GM19351 (cell line): ENCODE measurements at regions not wholly inside any gene's neighbourhood (a gene's known extent, or its start where the extent isn't known, plus 50 kb on each side); places are given as distances from the start of the nearest gene placed in this dataset.
"Not testable (repeated sequence)": the region's sequence is repeated elsewhere in the genome, so short reads cannot be mapped to it uniquely, and the experiment has no call there.

Experiments used
- ATAC-seq: cut with Tn5 transposase; IDR thresholded peaks from one replicate; pipeline ENCODE4 v1.9.1; 2021; ENCODE audit warnings: mild to moderate bottlenecking, moderate library complexity; ENCODE audit not compliant: unreplicated experiment

- ATAC-seq = no peak
These were observed 99.0 kb upstream of the CDYL start for GRCh38 chr6:4677011-4677750.

GRCh38 chr6:4676016-4676415, 100.2 kb upstream of the CDYL start:
- no peak for ATAC-seq

GRCh38 chr6:4675121-4675520, 101.1 kb upstream of the CDYL start:
- ATAC-seq = no peak

- ATAC-seq = no peak
These were observed 102.3 kb upstream of the CDYL start for GRCh38 chr6:4673861-4674260.

GRCh38 chr6:4672772-4673171, 103.4 kb upstream of the CDYL start:
- ATAC-seq = no peak

- no peak for ATAC-seq
These were observed 104.6 kb upstream of the CDYL start for GRCh38 chr6:4671587-4672115.

GRCh38 chr6:4670824-4671409, 105.3 kb upstream of the CDYL start:
- no peak for ATAC-seq

- ATAC-seq = no peak
These were observed 105.9 kb upstream of the CDYL start for GRCh38 chr6:4670290-4670689.

GRCh38 chr6:4668271-4669179, 107.7 kb upstream of the CDYL start:
- ATAC-seq = no peak

GRCh38 chr6:4667591-4667990, 108.6 kb upstream of the CDYL start:
- ATAC-seq = no peak

- ATAC-seq = no peak
These were observed 109.2 kb upstream of the CDYL start for GRCh38 chr6:4666886-4667513.

- ATAC-seq = no peak
These were observed 110.5 kb upstream of the CDYL start for GRCh38 chr6:4665489-4666417.

GRCh38 chr6:4664911-4665310, 111.3 kb upstream of the CDYL start:
- ATAC-seq = no peak

GRCh38 chr6:4664117-4664626, 112.0 kb upstream of the CDYL start:
- ATAC-seq = no peak

GRCh38 chr6:4662886-4663285, 113.3 kb upstream of the CDYL start:
- ATAC-seq = no peak

GRCh38 chr6:4661391-4661790, 114.8 kb upstream of the CDYL start:
- ATAC-seq = no peak

GRCh38 chr6:4660377-4661321, 115.6 kb upstream of the CDYL start:
- ATAC-seq = no peak

GRCh38 chr6:4659719-4660118, 116.5 kb upstream of the CDYL start:
- not testable (repeated sequence) for ATAC-seq

GRCh38 chr6:4658486-4658885, 117.7 kb upstream of the CDYL start:
- ATAC-seq = no peak
